HG03196 (cell line): ENCODE measurements at regions not wholly inside any gene's neighbourhood (a gene's known extent, or its start where the extent isn't known, plus 50 kb on each side); places are given as distances from the start of the nearest gene placed in this dataset.
"Not testable (repeated sequence)": the region's sequence is repeated elsewhere in the genome, so short reads cannot be mapped to it uniquely, and the experiment has no call there.

Experiments
- ATAC-seq: cut with Tn5 transposase; IDR thresholded peaks from one replicate; pipeline ENCODE4 v1.9.1; 2021; ENCODE audit not compliant: unreplicated experiment

DNA sequence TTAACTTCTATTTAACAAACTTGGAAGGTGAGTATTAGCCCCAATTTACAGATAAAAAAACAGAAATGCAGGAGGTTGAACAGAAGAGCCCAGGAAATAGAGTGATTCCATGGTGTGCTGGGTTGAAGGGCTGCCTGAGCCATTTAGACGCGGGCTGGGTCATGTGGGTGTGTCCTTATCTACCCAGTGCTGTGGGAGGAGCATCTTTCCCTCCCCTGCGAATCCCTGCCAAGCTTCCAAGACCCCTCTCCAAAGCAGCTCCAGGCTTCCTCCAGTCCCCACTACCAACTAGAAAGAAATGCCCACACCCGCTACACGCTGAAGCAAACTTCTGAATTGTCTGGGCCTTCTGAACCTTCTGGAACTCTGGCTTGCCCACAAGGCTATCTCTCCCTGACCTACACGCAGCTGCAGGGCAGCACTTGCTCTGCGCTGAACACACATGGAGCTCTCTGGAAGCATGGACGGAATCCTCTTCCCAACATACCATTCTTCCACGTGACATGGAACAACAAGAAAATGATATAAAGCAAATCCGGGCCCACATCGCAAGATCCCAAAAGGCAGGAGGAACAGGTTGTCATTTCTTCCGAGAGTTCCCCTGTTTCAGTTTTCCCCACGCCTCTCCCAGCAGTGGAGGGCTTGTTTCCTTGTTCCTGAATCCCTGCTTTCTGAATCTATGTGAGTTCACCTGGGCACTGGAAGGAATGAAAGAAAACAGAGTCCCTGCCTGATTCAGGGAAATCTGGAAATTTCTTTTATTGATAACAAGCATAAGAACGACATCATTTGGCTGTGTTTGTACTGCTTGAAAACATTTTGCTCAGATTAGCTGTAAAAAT is 562.7 kb upstream of the ID2 start:
- no peak for ATAC-seq

DNA sequence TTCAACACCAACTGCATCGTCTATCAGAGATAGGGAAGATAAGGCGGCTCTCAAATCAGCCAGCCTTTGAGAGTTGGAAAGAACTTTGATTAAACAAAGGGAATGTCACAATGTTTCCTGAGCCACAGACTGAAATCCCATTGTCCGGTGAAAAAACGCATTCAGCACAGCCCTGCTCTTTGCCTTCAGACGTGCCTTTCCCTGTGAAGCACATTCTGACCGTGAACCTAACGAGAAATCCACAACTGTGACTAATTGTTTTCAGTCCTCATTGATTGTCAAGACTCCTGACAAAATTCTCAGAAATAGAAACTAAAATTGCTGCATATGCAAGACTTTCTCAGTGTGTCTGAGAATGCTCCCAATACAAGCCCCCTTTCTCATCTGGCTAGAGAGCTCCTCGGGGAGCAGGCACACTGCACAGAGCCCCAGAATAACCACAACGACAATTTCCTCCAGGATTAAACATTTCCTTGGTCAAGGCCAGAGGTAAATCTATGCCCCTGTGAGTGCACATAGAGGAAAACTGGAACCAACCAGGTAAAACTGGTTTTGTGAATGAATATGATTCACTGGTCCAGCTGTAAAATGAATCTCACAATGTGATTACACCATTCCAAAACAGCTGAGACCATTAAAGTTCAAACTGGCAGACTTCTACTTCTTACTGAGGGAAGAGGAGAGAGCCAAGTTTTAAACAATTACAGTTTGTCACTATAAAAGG is 561.9 kb upstream of the ID2 start:
- no peak for ATAC-seq

- ATAC-seq = no peak
These were observed 561.4 kb upstream of the ID2 start for GRCh38 chr2:8120506-8120860.

GRCh38 chr2:8121022-8121825 is 560.6 kb upstream of the ID2 start:
- no peak for ATAC-seq

GRCh38 chr2:8121826-8122513 is 559.9 kb upstream of the ID2 start:
- no peak for ATAC-seq

GRCh38 chr2:8122520-8122919 is 559.3 kb upstream of the ID2 start:
- no peak for ATAC-seq

DNA sequence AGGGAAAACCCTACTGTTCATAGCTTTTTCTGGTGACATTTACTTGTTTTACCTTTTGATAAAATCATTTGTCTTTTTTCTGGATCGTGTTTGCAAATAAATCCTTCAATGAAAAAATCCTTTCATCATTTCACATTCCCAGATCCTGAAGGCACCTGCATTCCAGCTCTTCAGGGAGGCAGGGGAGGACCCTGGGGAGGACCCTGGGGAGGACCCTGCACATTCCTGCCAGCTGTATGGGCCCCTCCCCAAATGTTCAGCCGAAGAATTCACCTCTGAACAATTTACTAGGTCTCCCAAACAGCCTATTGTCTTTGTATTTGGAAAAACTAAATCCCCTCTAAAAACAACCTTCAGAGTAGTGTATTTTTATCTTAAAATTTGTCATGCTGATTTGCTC is 558.4 kb upstream of the ID2 start:
- no peak for ATAC-seq

GRCh38 chr2:8125741-8126711 is 555.8 kb upstream of the ID2 start:
- no peak for ATAC-seq

- no peak for ATAC-seq
These were observed 555.1 kb upstream of the ID2 start for GRCh38 chr2:8126783-8127182.

GRCh38 chr2:8131423-8131822 is 550.4 kb upstream of the ID2 start:
- not testable (repeated sequence) for ATAC-seq

- no peak for ATAC-seq
These were observed 549.5 kb upstream of the ID2 start for GRCh38 chr2:8132351-8132831.

- ATAC-seq = no peak
These were observed 549.0 kb upstream of the ID2 start for GRCh38 chr2:8132879-8133278.

DNA sequence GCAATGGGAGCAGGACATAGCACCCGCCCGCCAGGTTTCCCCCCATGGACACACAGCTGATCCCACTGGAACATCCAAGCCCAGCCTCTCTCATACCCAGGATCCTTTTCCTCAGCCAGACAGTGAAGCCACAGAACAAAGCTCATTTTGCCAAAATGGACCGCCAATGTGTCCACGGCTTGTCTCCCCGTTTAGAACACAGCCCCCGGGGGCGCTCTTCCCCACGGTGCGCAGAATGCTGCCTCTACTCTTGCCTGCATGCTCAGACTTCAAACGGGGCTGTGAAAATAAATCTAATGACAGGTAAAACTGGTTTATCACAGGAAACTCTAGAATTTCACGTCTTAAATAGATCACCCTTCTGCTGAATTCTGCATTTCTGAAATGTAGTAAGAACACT is 548.5 kb upstream of the ID2 start:
- no peak for ATAC-seq

GRCh38 chr2:8133913-8134472 is 547.9 kb upstream of the ID2 start:
- ATAC-seq = no peak

DNA sequence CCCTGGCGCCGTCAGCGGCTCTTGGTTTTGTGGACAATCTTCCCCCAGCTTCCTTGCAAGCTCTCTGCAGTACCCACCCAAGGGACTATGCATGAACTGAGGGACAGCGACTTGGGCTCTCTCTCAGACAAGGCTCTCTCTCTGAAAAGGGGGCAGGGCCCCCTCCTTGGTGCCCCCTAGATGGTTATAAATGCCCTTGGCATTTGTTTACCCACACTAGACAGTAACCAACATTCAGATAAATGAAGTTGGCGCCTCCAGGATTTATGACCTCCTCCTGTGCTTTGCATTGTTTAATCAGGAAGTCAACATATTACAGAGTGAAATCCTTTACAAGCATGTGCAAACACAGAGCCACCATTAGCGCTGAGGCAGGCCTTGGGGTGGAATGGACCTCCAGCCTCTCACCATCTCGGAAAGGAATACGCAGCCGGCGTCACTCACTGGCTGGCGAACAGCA is 547.4 kb upstream of the ID2 start:
- ATAC-seq = no peak

DNA sequence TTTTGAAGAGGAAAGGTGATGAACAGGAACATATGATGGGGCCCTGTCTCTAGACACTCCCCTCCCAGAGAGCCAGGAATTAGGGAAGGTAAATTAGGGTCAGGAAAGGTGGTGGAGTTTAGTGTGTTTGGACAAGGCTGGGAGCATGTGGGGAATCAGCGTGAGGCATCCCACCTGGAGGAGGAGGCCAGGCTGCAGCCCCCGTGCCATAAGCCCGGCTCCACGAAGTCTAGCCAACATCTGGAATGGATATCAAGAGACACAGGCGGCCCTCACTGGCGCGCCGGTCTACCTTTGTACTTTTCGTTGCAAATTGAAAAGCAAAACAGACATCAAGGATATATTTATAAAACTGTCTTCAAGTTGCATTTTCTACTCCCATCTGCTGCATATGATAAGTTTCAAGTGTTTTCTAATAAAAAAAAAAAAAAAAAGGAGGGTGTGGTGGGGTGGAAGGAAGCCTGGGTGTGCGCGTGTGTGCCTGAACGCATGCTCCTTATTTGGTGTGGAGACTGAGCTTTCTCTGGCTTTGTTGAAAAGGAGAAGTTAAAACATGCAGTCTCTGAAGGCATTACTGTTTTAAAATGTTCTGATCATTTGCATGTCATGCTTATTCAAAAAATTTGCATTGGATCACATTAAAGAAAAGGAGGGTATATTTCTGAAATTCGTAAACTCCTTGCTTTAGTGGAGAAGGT is 546.7 kb upstream of the ID2 start:
- ATAC-seq = no peak

- no peak for ATAC-seq
These were observed 544.1 kb upstream of the ID2 start for GRCh38 chr2:8137801-8138200.

DNA sequence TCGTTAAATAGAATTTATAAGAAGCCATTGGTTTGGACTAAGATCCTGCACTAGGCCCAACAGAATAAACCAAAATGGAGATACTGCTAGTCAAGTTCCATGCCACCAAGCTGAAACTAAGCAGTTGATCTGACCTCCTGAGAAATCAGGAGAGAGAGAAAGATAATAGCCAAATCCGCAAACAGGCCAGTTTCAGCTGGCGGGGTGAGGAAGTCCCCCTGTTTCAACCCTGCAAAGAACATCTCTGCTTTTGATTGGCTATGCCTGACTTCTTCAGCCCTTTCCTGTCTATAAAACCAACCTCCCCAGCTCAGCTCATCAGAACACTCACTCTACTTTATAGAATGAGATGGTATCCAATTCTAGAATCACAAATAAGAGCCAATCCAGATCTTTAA is 543.3 kb upstream of the ID2 start:
- no peak for ATAC-seq
